ENCODE measurements at regions not wholly inside any gene's neighbourhood (a gene's known extent, or its start where the extent isn't known, plus 50 kb on each side); places are given as distances from the start of the nearest gene placed in this dataset.

- RAD21 ChIA-PET (ENCODE audit: low non-redundant PET in 1 of 2, low total read pairs in 2 of 2, uncharacterized antibody in 2 of 2, unreplicated experiment in 2 of 2), result no interaction called here
- TF ChIP-seq POLR2A (IDR thresholded peaks at IDR 0.05; ENCODE audit: borderline replicate concordance, extremely low read depth, insufficient read depth, insufficient read length) (no peak), CTCF (IDR thresholded peaks at IDR 0.05 in 2 of 3, conservative IDR thresholded peaks at IDR 0.05 in 1 of 3; ENCODE audit: borderline replicate concordance in 1 of 3, insufficient read depth in 1 of 3, low read depth in 2 of 3, low read length in 2 of 3) (no peak), EZH2 (IDR thresholded peaks at IDR 0.05) (no peak), ZNF274 (IDR thresholded peaks at IDR 0.05; ENCODE audit: low read depth, low read length) (no peak), REST (IDR thresholded peaks at IDR 0.05; ENCODE audit: low read depth) (no peak), JUND (IDR thresholded peaks at IDR 0.05) (no peak), SRF (IDR thresholded peaks at IDR 0.05; ENCODE audit: low read depth) (no peak), EZH2phosphoT487 (IDR thresholded peaks at IDR 0.05; ENCODE audit: borderline replicate concordance) (no peak), RAD21 (IDR thresholded peaks at IDR 0.05; ENCODE audit: low read depth) (no peak), FOSL1 (IDR thresholded peaks at IDR 0.05; ENCODE audit: low read depth) (no peak), SP1 (IDR thresholded peaks at IDR 0.05; ENCODE audit: low read depth) (no peak), YY1 (IDR thresholded peaks at IDR 0.05; ENCODE audit: extremely low read depth, insufficient replicate concordance, low read depth, low read length) (no peak)
- TF ChIP-seq, protein P1, sequence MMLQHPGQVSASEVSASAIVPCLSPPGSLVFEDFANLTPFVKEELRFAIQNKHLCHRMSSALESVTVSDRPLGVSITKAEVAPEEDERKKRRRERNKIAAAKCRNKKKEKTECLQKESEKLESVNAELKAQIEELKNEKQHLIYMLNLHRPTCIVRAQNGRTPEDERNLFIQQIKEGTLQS (IDR thresholded peaks at IDR 0.05), result no peak
- no peak overlapping the region for H3K4me3 ChIP-seq (replicated peaks in 1 of 2; ENCODE audit: low read depth in 1 of 2, low read length in 2 of 2)
- peak overlapping the region; percentile 37; the same call in 1 of the 2 replicates for H3K4me2 ChIP-seq (ENCODE audit: low read length)
- H3K4me1 ChIP-seq (ENCODE audit: control insufficient read depth in 1 of 2, insufficient read depth in 2 of 2, low read length in 2 of 2), result peaks cover 4 to 27% of the 10 kb centered on the region in 2 experiments; a peak in 3 of 4 replicates
- DNase-seq (ENCODE audit: low read depth, low spot score), result no peak
- H3K27ac ChIP-seq (ENCODE audit: low read depth, low read length), result no peak overlapping the region
- CTCF ChIA-PET, result no interaction called here
- no peak overlapping the region for H2AFZ ChIP-seq (ENCODE audit: low read depth, low read length, poor library complexity, severe bottlenecking)
- no peaks in the 10 kb centered on the region for H3K36me3 ChIP-seq (ENCODE audit: control insufficient read depth in 1 of 2, insufficient read depth in 2 of 2, low read length in 2 of 2)
- BruUV-seq (replicated peaks), result no TSS peak
- no peaks in the 10 kb centered on the region for H3K27me3 ChIP-seq (ENCODE audit: insufficient read depth, low read length)
- POLR2A ChIA-PET, result interaction anchor here (1.1 kb wide), 1 partner anchor 17 kb away, joined by 3 read pairs; no protein-coding TSS in a partner anchor
- no peak for ATAC-seq
- H3K79me2 ChIP-seq (ENCODE audit: insufficient read depth, low read length), result no peaks in the 10 kb centered on the region
- no peaks in the 10 kb centered on the region for H3K9me3 ChIP-seq (ENCODE audit: control insufficient read depth in 1 of 2, insufficient read depth in 1 of 2, low read depth in 1 of 2, low read length in 2 of 2)
- no peak overlapping the region for H3K9ac ChIP-seq (ENCODE audit: low read length)
- H4K20me1 ChIP-seq (ENCODE audit: insufficient read depth), result no peaks in the 10 kb centered on the region
- intact Hi-C loops (cut with micrococcal nuclease), result no loop called here
- no peaks in the 10 kb centered on the region for H3K9me2 ChIP-seq (ENCODE audit: insufficient read depth)
These were observed 531.7 kb downstream of the TBC1D22A start for GRCh38 chr22:47294222-47294532.
